Gastrocnemius medialis (tissue), 4 donors: ENCODE measurements at regions not wholly inside any gene's neighbourhood (a gene's known extent, or its start where the extent isn't known, plus 50 kb on each side); places are given as distances from the start of the nearest gene placed in this dataset.

Source experiments
- POLR2A ChIP-seq, 2 donors: fragments of 450-650 bp; IDR thresholded peaks; one replicate each; pipeline ENCODE4 v1.6.1; 2017; ENCODE audit warnings: antibody characterized with exemption in 2 of 2, mild to moderate bottlenecking in 2 of 2, moderate library complexity in 2 of 2
- TF ChIP-seq, protein P1 (sequence below), 5 experiments: fragments of 450-650 bp in 3 of 5; fragments of 200-600 bp in 2 of 5; sonication (generic) in 2 of 5; IDR thresholded peaks in 4 of 5; conservative IDR thresholded peaks in 1 of 5; 1 replicate in 4 of 5; 2 replicates in 1 of 5; pipeline ENCODE4 v1.5.1; 2016 to 2019; ENCODE audit warnings: antibody characterized with exemption in 5 of 5, mild to moderate bottlenecking in 3 of 5, moderate library complexity in 3 of 5

DNA sequence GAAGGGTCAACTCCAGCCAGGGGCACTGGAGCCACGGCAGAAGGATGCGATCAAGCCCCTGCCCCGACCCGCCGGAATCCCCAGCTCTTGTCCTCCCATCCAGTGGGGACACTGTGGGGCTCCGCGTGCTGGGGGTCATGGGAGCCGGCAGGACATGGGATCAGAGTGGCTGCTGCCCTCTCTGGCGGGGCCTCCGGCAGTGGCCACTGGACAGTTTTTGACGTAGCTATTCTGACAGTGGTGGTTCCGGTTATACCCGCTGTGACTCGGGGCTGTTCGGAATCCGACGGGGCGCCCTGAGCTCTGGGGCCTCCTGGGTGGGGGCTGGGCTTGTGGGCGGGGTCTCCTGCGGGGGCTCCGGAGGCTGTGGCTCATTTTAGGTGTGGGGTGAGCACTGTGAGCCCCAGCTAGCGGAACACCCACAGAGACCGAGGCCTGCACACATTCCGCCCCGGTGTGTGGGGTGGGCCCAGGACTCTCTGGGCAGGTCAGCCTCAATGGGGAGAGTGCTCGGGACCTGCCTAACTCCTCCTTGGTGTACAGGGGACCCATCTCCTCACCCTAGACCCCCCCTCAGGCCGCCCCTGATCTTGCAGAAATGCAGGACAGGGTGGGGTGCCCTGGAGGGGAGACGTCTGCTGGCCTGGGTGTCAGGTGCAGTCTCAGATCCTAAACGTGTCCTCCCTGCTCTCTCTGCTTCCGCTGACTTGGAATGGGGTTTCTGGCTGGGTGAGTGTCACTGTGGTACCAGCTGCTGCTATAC lies 374.2 kb downstream of the TMEM121 start:
- TF ChIP-seq, protein P1, sequence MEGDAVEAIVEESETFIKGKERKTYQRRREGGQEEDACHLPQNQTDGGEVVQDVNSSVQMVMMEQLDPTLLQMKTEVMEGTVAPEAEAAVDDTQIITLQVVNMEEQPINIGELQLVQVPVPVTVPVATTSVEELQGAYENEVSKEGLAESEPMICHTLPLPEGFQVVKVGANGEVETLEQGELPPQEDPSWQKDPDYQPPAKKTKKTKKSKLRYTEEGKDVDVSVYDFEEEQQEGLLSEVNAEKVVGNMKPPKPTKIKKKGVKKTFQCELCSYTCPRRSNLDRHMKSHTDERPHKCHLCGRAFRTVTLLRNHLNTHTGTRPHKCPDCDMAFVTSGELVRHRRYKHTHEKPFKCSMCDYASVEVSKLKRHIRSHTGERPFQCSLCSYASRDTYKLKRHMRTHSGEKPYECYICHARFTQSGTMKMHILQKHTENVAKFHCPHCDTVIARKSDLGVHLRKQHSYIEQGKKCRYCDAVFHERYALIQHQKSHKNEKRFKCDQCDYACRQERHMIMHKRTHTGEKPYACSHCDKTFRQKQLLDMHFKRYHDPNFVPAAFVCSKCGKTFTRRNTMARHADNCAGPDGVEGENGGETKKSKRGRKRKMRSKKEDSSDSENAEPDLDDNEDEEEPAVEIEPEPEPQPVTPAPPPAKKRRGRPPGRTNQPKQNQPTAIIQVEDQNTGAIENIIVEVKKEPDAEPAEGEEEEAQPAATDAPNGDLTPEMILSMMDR (IDR thresholded peaks at IDR 0.05 in 4 of 5, conservative IDR thresholded peaks at IDR 0.05 in 1 of 5): no peak
- no peak for TF ChIP-seq POLR2A (IDR thresholded peaks at IDR 0.05)
